GM12873 (cell line): ENCODE measurements at regions not wholly inside any gene's neighbourhood (a gene's known extent, or its start where the extent isn't known, plus 50 kb on each side); places are given as distances from the start of the nearest gene placed in this dataset.

Source experiments
- TF ChIP-seq, protein P1 (sequence below): IDR thresholded peaks from 2 replicates; pipeline ENCODE4 v1.5.1; 2012; ENCODE audit warnings: low read depth, mild to moderate bottlenecking, moderate library complexity, low read length, control low read depth; ENCODE audit not compliant: insufficient read depth; ENCODE audit errors: missing control alignments

DNA sequence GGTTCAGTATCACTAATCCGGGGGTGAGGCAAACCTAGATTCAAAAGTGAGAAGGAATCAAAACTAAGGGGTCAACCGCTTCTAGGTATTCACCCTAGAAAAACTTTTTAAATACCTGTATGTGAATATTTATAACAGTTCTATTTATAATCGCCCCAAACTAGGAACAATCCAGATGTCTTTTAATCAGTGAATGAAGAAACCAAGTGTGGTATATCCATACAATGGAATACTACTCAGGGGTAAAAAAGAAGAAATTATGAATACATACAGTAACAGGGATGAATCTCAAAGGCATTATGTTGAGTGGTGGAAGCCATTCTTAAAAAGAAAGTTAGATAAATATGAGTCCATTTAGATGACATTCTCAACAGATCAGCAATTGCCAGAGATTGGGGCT is 178.0 kb upstream of the BLID start:
- TF ChIP-seq, protein P1, sequence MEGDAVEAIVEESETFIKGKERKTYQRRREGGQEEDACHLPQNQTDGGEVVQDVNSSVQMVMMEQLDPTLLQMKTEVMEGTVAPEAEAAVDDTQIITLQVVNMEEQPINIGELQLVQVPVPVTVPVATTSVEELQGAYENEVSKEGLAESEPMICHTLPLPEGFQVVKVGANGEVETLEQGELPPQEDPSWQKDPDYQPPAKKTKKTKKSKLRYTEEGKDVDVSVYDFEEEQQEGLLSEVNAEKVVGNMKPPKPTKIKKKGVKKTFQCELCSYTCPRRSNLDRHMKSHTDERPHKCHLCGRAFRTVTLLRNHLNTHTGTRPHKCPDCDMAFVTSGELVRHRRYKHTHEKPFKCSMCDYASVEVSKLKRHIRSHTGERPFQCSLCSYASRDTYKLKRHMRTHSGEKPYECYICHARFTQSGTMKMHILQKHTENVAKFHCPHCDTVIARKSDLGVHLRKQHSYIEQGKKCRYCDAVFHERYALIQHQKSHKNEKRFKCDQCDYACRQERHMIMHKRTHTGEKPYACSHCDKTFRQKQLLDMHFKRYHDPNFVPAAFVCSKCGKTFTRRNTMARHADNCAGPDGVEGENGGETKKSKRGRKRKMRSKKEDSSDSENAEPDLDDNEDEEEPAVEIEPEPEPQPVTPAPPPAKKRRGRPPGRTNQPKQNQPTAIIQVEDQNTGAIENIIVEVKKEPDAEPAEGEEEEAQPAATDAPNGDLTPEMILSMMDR = no peak

DNA sequence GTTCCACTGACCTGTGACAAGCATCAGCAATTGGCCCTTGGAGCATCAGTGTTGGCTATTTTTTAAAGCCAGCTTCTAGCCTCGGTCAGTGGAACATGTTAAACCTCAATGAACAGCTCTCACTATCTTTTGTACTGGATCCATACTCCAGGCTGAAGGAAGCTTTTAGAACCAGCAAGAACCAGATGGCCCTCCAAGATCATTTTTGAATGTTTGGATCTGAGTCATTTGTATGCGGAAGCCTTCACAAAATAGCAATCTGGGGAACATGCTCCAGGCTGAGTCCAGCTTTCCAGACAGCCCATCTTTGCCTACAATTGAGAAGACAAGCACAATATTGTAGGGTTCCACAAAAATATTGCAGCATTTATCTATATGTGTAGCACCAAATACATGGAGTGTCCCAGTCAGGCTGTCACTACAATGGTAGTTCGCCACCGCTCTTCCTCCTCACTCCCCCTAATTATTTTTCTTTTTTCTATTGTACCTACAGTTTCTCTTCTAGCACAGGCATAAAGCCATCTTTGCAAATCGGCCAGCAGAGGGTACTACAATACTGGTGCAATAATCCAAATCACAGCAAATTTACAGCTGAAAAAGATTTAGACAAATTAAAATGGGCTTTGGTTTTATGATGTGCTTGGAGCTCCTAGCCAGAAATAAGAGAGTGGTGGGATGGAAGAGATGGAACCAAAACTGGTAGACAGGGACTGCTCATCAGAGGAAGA is 177.4 kb upstream of the BLID start:
- TF ChIP-seq, protein P1 = no peak

DNA sequence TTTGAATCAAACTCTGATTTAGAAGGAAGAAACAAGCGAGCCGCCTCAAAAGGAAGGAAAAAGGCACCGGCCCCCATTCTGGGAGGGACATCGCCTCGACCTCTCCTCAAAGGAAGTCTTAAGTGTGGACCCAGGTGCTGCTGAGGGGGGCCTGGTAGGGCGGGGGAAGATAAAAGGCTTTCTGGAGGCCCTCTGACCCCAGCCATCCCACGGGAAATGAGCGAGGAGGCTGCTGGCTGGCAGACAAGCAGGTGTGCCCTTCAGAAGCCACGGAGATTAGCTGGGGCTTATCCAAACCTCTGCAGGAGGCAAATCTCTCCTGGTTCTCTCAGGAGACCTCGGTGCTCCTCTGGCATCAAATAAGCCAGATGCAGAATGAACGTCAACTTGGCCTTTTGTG is 171.4 kb upstream of the BLID start:
- TF ChIP-seq, protein P1 = no peak

DNA sequence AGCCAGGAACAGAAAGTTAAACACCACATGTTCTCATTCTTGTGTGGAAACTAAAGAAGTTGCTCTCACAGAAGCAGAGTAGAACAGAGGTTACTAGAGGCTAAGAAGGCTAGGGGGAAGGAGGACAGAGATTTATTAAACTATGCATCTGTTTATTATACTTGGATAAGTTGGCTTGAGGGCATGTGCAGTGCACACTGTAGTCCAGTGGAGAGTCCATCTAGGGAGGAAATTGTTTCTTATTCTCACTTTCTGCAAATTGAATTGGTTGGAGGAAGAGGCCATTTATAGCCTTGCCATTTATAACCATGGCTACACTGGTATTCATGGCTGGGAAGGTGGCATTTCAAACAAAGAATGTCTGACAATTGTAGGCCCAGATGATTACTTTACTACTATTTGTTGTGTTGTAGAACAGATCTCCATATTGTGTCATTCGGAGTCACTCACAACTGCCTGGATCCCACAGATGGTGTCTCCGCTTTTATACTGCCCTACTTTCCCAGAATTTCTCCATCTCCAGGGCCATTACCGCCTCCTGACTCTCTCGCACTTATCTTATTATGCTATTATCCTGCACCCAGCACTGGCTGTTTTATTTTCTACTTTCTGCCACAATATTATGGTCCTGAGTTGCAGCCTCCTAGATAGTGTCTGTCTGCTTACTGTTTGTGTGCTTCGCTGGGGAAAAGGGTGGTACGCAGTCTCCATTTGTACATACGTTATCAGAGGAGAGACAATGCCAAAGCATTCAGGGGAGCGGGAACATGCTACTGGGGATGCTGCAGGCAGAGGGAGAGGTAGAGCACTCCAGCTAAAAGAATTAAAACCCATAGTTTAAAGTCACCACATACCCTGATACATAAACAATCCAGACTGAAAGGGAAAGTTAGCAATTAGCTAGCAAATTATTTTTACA is 169.3 kb upstream of the BLID start:
- TF ChIP-seq, protein P1 = no peak

DNA sequence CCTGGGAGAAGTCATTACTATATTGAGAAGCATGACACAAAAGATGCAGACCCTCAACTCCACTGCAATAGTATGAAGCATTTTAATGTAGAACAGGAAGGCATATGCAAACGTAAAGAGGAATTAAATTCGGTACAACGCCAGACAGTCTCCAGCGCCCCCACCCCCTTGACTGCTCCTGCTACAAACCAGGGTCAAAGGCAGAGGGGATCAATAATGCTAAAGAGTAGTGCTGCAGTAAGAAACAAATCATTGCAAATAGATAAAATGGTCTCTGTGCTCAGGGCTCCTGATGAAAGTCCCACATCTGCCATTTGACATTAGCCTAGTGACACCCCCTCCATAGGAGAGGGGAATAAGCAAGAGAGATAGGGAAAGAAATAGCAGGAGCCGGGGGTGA is 164.9 kb upstream of the BLID start:
- TF ChIP-seq, protein P1 = no peak

DNA sequence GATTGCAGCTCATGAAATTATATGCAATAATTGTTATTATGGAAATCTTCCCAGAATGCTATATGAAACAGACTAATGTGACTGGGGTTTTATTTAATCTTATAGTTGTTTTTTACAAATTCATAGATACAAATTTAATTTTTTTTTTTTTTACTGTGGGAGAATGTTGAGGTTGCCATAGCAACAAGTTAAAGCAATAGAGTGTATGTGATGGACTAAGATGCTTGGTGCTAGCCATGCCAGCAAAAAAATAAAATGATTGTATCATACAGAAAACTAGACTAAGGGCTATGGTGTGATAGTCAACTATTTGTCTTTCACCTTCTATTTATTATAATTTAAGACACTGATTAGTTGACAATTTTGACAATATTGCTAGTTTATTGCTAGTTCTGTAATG is 163.2 kb upstream of the BLID start:
- TF ChIP-seq, protein P1 = no peak

DNA sequence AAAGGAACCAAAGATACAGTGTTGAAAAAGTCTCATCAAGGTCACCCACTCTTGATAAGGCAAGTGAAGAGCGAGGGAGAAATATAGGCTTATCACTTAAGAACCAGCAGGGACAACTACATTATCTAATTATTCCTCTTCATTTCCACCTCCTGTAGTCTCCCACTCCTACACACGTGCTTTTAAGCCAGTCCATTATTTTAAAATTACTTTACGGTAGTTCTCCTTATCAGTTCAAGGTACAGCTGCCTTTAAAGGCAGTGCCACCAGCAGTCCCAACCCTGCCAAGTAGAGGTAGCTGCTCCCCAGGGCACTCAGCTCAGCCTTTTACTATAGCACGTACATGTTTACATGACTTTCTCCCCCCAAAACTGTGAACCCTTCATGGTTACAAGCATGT is 161.5 kb upstream of the BLID start:
- TF ChIP-seq, protein P1 = no peak
